SK-N-SH (cell line): ENCODE measurements at regions not wholly inside any gene's neighbourhood (a gene's known extent, or its start where the extent isn't known, plus 50 kb on each side); places are given as distances from the start of the nearest gene placed in this dataset.

Experiments used
- CTCF ChIA-PET: fragments of 300-600, 350-600 bp; formaldehyde crosslinking; extraction: SDS; loops from one replicate; lab custom pipeline; 2021; lab: Yijun Ruan, JAX
- POLR2A ChIA-PET: fragments of 350-600 bp; sonication (Branson Sonifier 250); formaldehyde crosslinking; extraction: SDS; loops from one replicate; lab custom pipeline; 2020; ENCODE audit warnings: antibody characterized with exemption, inconsistent platforms; lab: Yijun Ruan, JAX
- DNase-seq: peaks from one replicate; pipeline ENCODE4 v3.0.0; 2012
- H2AFZ ChIP-seq: fragments of 200-600 bp; sonication (generic); 2 replicates; pipeline ENCODE4 v1.8.1; 2016; ENCODE audit warnings: antibody characterized with exemption, mild to moderate bottlenecking, low read depth
- H3F3A ChIP-seq: fragments of 200-600 bp; sonication (generic); replicated peaks from 2 replicates; pipeline ENCODE3; 2016; ENCODE audit warnings: antibody characterized with exemption, mild to moderate bottlenecking; ENCODE audit not compliant: insufficient read depth
- H3K27ac ChIP-seq, 2 experiments: fragments of 200-500 bp in 1 of 2; fragments of 200-600 bp in 1 of 2; sonication (Bioruptor generic) in 1 of 2; sonication (generic), shearing (Covaris generic) in 1 of 2; 2 replicates each; pipeline versions ENCODE4 v1.5.1 to v1.6.1; 2014 to 2016; ENCODE audit warnings: low read depth in 2 of 2, inconsistent platforms in 1 of 2, low read length in 1 of 2, mild to moderate bottlenecking in 1 of 2, mixed read lengths in 1 of 2
- H3K27me3 ChIP-seq: fragments of 200-600 bp; sonication (generic), shearing (Covaris generic); 2 replicates; pipeline ENCODE4 v1.6.1; 2016; ENCODE audit warnings: mixed run types; ENCODE audit not compliant: insufficient read depth
- H3K36me3 ChIP-seq, 2 experiments: fragments of 200-500 bp in 1 of 2; fragments of 200-600 bp in 1 of 2; sonication (Bioruptor generic) in 1 of 2; sonication (generic) in 1 of 2; replicated peaks in 1 of 2; 2 replicates each; pipeline versions ENCODE3 to v1.5.1; 2014 to 2016; ENCODE audit warnings: low read length in 1 of 2, mild to moderate bottlenecking in 1 of 2; ENCODE audit not compliant: insufficient read depth in 2 of 2, control insufficient read depth in 1 of 2
- H3K4me1 ChIP-seq, 2 experiments: fragments of 200-500 bp in 1 of 2; fragments of 200-600 bp in 1 of 2; sonication (Bioruptor generic) in 1 of 2; sonication (generic), shearing (Covaris generic) in 1 of 2; 2 replicates each; pipeline versions ENCODE4 v1.5.1 to v1.6.1; 2014 to 2016; ENCODE audit warnings: low read depth in 1 of 2, low read length in 1 of 2, mixed run types in 1 of 2; ENCODE audit not compliant: insufficient read depth in 2 of 2, control insufficient read depth in 1 of 2
- H3K4me2 ChIP-seq: fragments of 200-600 bp; sonication (generic), shearing (Covaris generic); 2 replicates; pipeline ENCODE4 v1.6.1; 2017; ENCODE audit warnings: mixed run types
- H3K4me3 ChIP-seq, 2 experiments: fragments of 200-500 bp in 1 of 2; fragments of 200-600 bp in 1 of 2; sonication (Bioruptor generic) in 1 of 2; sonication (generic), shearing (Covaris generic) in 1 of 2; 2 replicates each; pipeline versions ENCODE4 v1.5.1 to v1.8.1; 2014 to 2016; ENCODE audit warnings: low read depth in 2 of 2, inconsistent platforms in 1 of 2, low read length in 1 of 2, mild to moderate bottlenecking in 1 of 2, mixed read lengths in 1 of 2, moderate library complexity in 1 of 2
- H3K79me2 ChIP-seq: fragments of 200-600 bp; sonication (generic); 2 replicates; pipeline ENCODE4 v1.8.1; 2017; ENCODE audit warnings: mild to moderate bottlenecking; ENCODE audit not compliant: insufficient read depth
- H3K9ac ChIP-seq: fragments of 200-600 bp; sonication (generic); 2 replicates; pipeline ENCODE4 v1.6.1; 2017; ENCODE audit warnings: mixed run types
- H3K9me2 ChIP-seq: fragments of 200-600 bp; sonication (generic); 2 replicates; pipeline ENCODE4 v1.6.1; 2017; ENCODE audit warnings: mixed run types
- H3K9me3 ChIP-seq: fragments of 200-600 bp; sonication (generic); 2 replicates; pipeline ENCODE4 v1.6.1; 2017; ENCODE audit warnings: mixed run types, mild to moderate bottlenecking, moderate library complexity
- H4K20me1 ChIP-seq: fragments of 200-600 bp; sonication (generic); 2 replicates; pipeline ENCODE4 v1.6.1; 2017; ENCODE audit warnings: mild to moderate bottlenecking, mixed run types; ENCODE audit not compliant: insufficient read depth
- CHD2 ChIP-seq: fragments of 150-350 bp; IDR thresholded peaks from 2 replicates; pipeline ENCODE4 v1.6.1; 2018; ENCODE audit warnings: low read length; ENCODE audit not compliant: partially characterized antibody
- ELF1 ChIP-seq: IDR thresholded peaks from 2 replicates; pipeline ENCODE4 v1.4.0; 2012
- EP300 ChIP-seq, 2 experiments: IDR thresholded peaks; 2 replicates each; pipeline versions ENCODE4 v1.4.0 to v1.6.1; 2012; ENCODE audit warnings: borderline replicate concordance in 1 of 2, low read depth in 1 of 2, low read length in 1 of 2
- FOXJ3 ChIP-seq: sonication (generic); formaldehyde crosslinking; IDR thresholded peaks from 2 replicates; pipeline ENCODE4 v1.5.1; 2020; ENCODE audit warnings: mild to moderate bottlenecking, missing genetic modification reagents
- FOXM1 ChIP-seq: IDR thresholded peaks from 2 replicates; pipeline ENCODE4 v1.4.0; 2012; ENCODE audit warnings: low read depth, mild to moderate bottlenecking
- GABPA ChIP-seq: IDR thresholded peaks from 2 replicates; pipeline ENCODE4 v1.4.0; 2012; ENCODE audit warnings: low read depth, mild to moderate bottlenecking
- GATA2 ChIP-seq: sonication (generic); formaldehyde crosslinking; IDR thresholded peaks from 2 replicates; pipeline ENCODE4 v1.5.0; 2020; ENCODE audit warnings: mild to moderate bottlenecking, missing genetic modification reagents
- MXI1 ChIP-seq: IDR thresholded peaks from 2 replicates; pipeline ENCODE4 v1.6.1; 2012; ENCODE audit warnings: mild to moderate bottlenecking, low read depth, low read length, improper control_type of control experiment
- NFIC ChIP-seq: IDR thresholded peaks from 2 replicates; pipeline ENCODE4 v1.4.0; 2012; ENCODE audit warnings: borderline replicate concordance
- NRF1 ChIP-seq: IDR thresholded peaks from 2 replicates; pipeline ENCODE4 v1.6.1; 2012; ENCODE audit warnings: low read depth, mild to moderate bottlenecking, low read length
- RAD21 ChIP-seq: IDR thresholded peaks from 2 replicates; pipeline ENCODE4 v1.6.1; 2012; ENCODE audit warnings: mild to moderate bottlenecking, low read length
- RFX5 ChIP-seq: IDR thresholded peaks from 2 replicates; pipeline ENCODE4 v1.6.1; 2012; ENCODE audit warnings: mild to moderate bottlenecking, improper control_type of control experiment, low read length
- SIN3A ChIP-seq: IDR thresholded peaks from 2 replicates; pipeline ENCODE4 v1.6.1; 2012; ENCODE audit warnings: low read depth, mild to moderate bottlenecking, low read length, moderate library complexity, borderline replicate concordance
- TAF1 ChIP-seq: IDR thresholded peaks from 2 replicates; pipeline ENCODE4 v1.6.1; 2012; ENCODE audit warnings: low read depth, mild to moderate bottlenecking, low read length, moderate library complexity, borderline replicate concordance
- TEAD4 ChIP-seq: IDR thresholded peaks from 2 replicates; pipeline ENCODE4 v1.4.0; 2012; ENCODE audit warnings: mild to moderate bottlenecking, borderline replicate concordance; ENCODE audit not compliant: insufficient read depth
- YY1 ChIP-seq: IDR thresholded peaks from 2 replicates; pipeline ENCODE4 v1.4.0; 2012; ENCODE audit warnings: low read depth, mild to moderate bottlenecking
- WGBS: methylation state at CpG from one replicate; pipeline ENCODE4 v1.1.6; 2017; ENCODE audit warnings: low lambda C conversion rate; 5-methylcytosine and 5-hydroxymethylcytosine counted together
- TF ChIP-seq, protein P1 (sequence below): IDR thresholded peaks from 2 replicates; pipeline ENCODE4 v1.4.0; 2012; ENCODE audit warnings: low read depth, borderline replicate concordance
- TF ChIP-seq, protein P2 (sequence below): fragments of 150-350 bp; IDR thresholded peaks from 2 replicates; pipeline ENCODE4 v1.6.1; 2017; ENCODE audit warnings: antibody characterized with exemption, low read length, low read depth, borderline replicate concordance
- TF ChIP-seq, protein P3 (sequence below): IDR thresholded peaks from 2 replicates; pipeline ENCODE4 v1.4.0; 2012; ENCODE audit warnings: low read depth
- TF ChIP-seq, protein P4 (sequence below): fragments of 150-350 bp; IDR thresholded peaks from 2 replicates; pipeline ENCODE4 v1.6.1; 2016; ENCODE audit warnings: mild to moderate bottlenecking, low read depth, low read length

DNA sequence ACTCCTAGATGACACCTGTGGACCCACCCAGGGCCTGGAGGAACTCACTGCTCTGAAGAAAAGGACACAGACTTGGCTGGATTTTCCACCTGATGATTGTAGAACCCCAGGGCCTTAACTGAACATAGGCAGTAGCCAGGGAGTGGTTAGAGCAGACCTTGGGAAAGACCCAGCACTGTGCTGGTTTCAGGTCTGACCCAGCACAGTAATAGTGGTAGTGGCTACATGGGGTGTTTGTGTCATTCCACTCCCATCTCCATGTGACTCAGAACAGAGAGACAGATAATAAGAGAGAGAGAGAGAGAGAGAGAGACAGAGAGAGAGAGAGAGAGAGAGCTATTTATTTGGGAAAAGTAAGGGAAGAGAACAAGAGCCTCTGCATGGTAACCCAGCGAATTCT, 239.1 kb upstream of the MEOX2 start:
- H4K20me1 ChIP-seq: no peaks in the 10 kb centered on the region
- DNase-seq: no peak
- WGBS: 0% methylated on average over 1 of the region's 1 CpG
- ChIA-PET CTCF (no interaction called here), POLR2A (no interaction called here)
- no peak overlapping the region for H3K27ac ChIP-seq
- no peak overlapping the region for H3K9ac ChIP-seq
- no peak overlapping the region for H3K4me3 ChIP-seq
- no peak overlapping the region for H2AFZ ChIP-seq
- no peaks in the 10 kb centered on the region for H3K79me2 ChIP-seq
- TF ChIP-seq GABPA (no peak), EP300 (IDR thresholded peaks at IDR 0.05; ENCODE audit: borderline replicate concordance in 1 of 2, low read depth in 1 of 2, low read length in 1 of 2) (no peak), FOXJ3 (CRISPR knock-in tag) (no peak), TAF1 (no peak), YY1 (no peak), GATA2 (CRISPR knock-in tag) (no peak), NFIC (no peak), CHD2 (no peak), FOXM1 (no peak), ELF1 (no peak), NRF1 (no peak), TEAD4 (no peak), SIN3A (no peak), RAD21 (no peak), RFX5 (no peak), MXI1 (no peak)
- TF ChIP-seq, protein P1, sequence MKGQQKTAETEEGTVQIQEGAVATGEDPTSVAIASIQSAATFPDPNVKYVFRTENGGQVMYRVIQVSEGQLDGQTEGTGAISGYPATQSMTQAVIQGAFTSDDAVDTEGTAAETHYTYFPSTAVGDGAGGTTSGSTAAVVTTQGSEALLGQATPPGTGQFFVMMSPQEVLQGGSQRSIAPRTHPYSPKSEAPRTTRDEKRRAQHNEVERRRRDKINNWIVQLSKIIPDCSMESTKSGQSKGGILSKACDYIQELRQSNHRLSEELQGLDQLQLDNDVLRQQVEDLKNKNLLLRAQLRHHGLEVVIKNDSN: no peak
- TF ChIP-seq, protein P2, sequence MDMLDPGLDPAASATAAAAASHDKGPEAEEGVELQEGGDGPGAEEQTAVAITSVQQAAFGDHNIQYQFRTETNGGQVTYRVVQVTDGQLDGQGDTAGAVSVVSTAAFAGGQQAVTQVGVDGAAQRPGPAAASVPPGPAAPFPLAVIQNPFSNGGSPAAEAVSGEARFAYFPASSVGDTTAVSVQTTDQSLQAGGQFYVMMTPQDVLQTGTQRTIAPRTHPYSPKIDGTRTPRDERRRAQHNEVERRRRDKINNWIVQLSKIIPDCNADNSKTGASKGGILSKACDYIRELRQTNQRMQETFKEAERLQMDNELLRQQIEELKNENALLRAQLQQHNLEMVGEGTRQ: no peak
- TF ChIP-seq, protein P3, sequence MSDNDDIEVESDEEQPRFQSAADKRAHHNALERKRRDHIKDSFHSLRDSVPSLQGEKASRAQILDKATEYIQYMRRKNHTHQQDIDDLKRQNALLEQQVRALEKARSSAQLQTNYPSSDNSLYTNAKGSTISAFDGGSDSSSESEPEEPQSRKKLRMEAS: no peak
- TF ChIP-seq, protein P4, sequence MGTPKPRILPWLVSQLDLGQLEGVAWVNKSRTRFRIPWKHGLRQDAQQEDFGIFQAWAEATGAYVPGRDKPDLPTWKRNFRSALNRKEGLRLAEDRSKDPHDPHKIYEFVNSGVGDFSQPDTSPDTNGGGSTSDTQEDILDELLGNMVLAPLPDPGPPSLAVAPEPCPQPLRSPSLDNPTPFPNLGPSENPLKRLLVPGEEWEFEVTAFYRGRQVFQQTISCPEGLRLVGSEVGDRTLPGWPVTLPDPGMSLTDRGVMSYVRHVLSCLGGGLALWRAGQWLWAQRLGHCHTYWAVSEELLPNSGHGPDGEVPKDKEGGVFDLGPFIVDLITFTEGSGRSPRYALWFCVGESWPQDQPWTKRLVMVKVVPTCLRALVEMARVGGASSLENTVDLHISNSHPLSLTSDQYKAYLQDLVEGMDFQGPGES: no peak
- H3K9me2 ChIP-seq: peaks cover 3% of the 10 kb centered on the region; the same call in 1 of the 2 replicates
- no peaks in the 10 kb centered on the region for H3K36me3 ChIP-seq
- H3K4me1 ChIP-seq: 0 out of 4 replicates have a peak, but pooled peaks cover 0 to 6% of the 10 kb centered on the region in 2 experiments
- peaks cover 4% of the 10 kb centered on the region for H3F3A ChIP-seq
- H3K9me3 ChIP-seq: peaks cover 8% of the 10 kb centered on the region; the same call in 1 of the 2 replicates
- H3K4me2 ChIP-seq: no peak overlapping the region
- no peaks in the 10 kb centered on the region; the same call in 1 of the 2 replicates for H3K27me3 ChIP-seq
